GM12892 (cell line): ENCODE measurements at regions not wholly inside any gene's neighbourhood (a gene's known extent, or its start where the extent isn't known, plus 50 kb on each side); places are given as distances from the start of the nearest gene placed in this dataset.

ENCODE experiments used
- DNase-seq: peaks from one replicate; pipeline ENCODE4 v3.0.0; 2011; ENCODE audit not compliant: insufficient read length
- FAIRE-seq: peaks from 2 replicates; lab custom pipeline; 2011; peaks lifted over from hg19 to GRCh38; lab: Jason Lieb, UNC
- POLR2A ChIP-seq: IDR thresholded peaks from 2 replicates; pipeline ENCODE4 v1.6.1; 2011; ENCODE audit warnings: low read depth, low read length, control low read depth
- POLR2AphosphoS5 ChIP-seq: IDR thresholded peaks from 2 replicates; pipeline ENCODE4 v1.6.1; 2011; ENCODE audit warnings: low read depth, low read length, control low read depth
- TAF1 ChIP-seq: IDR thresholded peaks from 2 replicates; pipeline ENCODE4 v1.6.1; 2011; ENCODE audit warnings: low read depth, mild to moderate bottlenecking, control low read depth, low read length, borderline replicate concordance

GRCh38 chr2:64296140-64296480 is 151.9 kb upstream of the PELI1 start:
- FAIRE-seq (no peak), DNase-seq (no peak)
- TF ChIP-seq TAF1: no peak
- TF ChIP-seq POLR2A: no peak
- no peak for TF ChIP-seq POLR2AphosphoS5

- TF ChIP-seq POLR2AphosphoS5: no peak
- TF ChIP-seq POLR2A: no peak
- TF ChIP-seq TAF1: no peak
- DNase-seq (no peak), FAIRE-seq (no peak)
These were observed 152.6 kb upstream of the PELI1 start for GRCh38 chr2:64296695-64297346.

GRCh38 chr2:64298161-64298560 is 153.9 kb upstream of the PELI1 start:
- FAIRE-seq (no peak), DNase-seq (no peak)
- TF ChIP-seq POLR2A (no peak), TAF1 (no peak), POLR2AphosphoS5 (no peak)

- TF ChIP-seq TAF1: no peak
- no peak for TF ChIP-seq POLR2A
- TF ChIP-seq POLR2AphosphoS5: no peak
- peak; percentile 53 for FAIRE-seq
- no peak for DNase-seq
These were observed 153.9 kb upstream of the LGALSL start for GRCh38 chr2:64300066-64300465.

GRCh38 chr2:64303250-64303649 is 150.7 kb upstream of the LGALSL start:
- TF ChIP-seq TAF1: no peak
- TF ChIP-seq POLR2AphosphoS5: no peak
- no peak for TF ChIP-seq POLR2A
- no peak for DNase-seq
- no peak for FAIRE-seq

- no peak for FAIRE-seq
- DNase-seq: no peak
- no peak for TF ChIP-seq POLR2A
- TF ChIP-seq TAF1: no peak
- no peak for TF ChIP-seq POLR2AphosphoS5
These were observed 146.5 kb upstream of the LGALSL start for GRCh38 chr2:64307421-64307820.

GRCh38 chr2:64311191-64311910 is 142.6 kb upstream of the LGALSL start:
- TF ChIP-seq POLR2A: no peak
- TF ChIP-seq TAF1: no peak
- TF ChIP-seq POLR2AphosphoS5: no peak
- no peak for DNase-seq
- FAIRE-seq: no peak

- TF ChIP-seq POLR2A: no peak
- TF ChIP-seq POLR2AphosphoS5: no peak
- no peak for TF ChIP-seq TAF1
- FAIRE-seq (no peak), DNase-seq (no peak)
These were observed 141.9 kb upstream of the LGALSL start for GRCh38 chr2:64311948-64312621.

GRCh38 chr2:64312622-64313397 is 141.2 kb upstream of the LGALSL start:
- FAIRE-seq (no peak), DNase-seq (no peak)
- TF ChIP-seq POLR2AphosphoS5: no peak
- no peak for TF ChIP-seq TAF1
- no peak for TF ChIP-seq POLR2A

- TF ChIP-seq POLR2AphosphoS5 (no peak), POLR2A (no peak), TAF1 (no peak)
- FAIRE-seq: no peak
- DNase-seq: no peak
These were observed 140.6 kb upstream of the LGALSL start for GRCh38 chr2:64313398-64313723.

- FAIRE-seq (no peak), DNase-seq (no peak)
- TF ChIP-seq TAF1 (no peak), POLR2A (no peak), POLR2AphosphoS5 (no peak)
These were observed 138.5 kb upstream of the LGALSL start for GRCh38 chr2:64315291-64315960.
